Endodermal cell (in vitro differentiated cells): ENCODE measurements at regions not wholly inside any gene's neighbourhood (a gene's known extent, or its start where the extent isn't known, plus 50 kb on each side); places are given as distances from the start of the nearest gene placed in this dataset.
"Not testable (repeated sequence)": the region's sequence is repeated elsewhere in the genome, so short reads cannot be mapped to it uniquely, and the experiment has no call there.

Experiments
- DNase-seq: peaks from one replicate; pipeline ENCODE4 v3.0.0-alpha.2; 2017
- H3K27ac ChIP-seq: 2 replicates; pipeline ENCODE4 v1.5.1; 2013; ENCODE audit warnings: mild to moderate bottlenecking, low read depth, low read length, moderate library complexity
- H3K27me3 ChIP-seq: 2 replicates; pipeline ENCODE4 v1.6.1; 2013; ENCODE audit warnings: mild to moderate bottlenecking, low read length, moderate library complexity; ENCODE audit not compliant: insufficient read depth, control insufficient read depth, poor library complexity, severe bottlenecking
- H3K36me3 ChIP-seq: 2 replicates; pipeline ENCODE4 v1.7.0; 2013; ENCODE audit warnings: mild to moderate bottlenecking, low read length, moderate library complexity; ENCODE audit not compliant: control insufficient read depth, insufficient read depth
- H3K4me1 ChIP-seq: one replicate; pipeline ENCODE4 v1.7.0; 2013; ENCODE audit warnings: low read length; ENCODE audit not compliant: control insufficient read depth, insufficient read depth
- H3K4me3 ChIP-seq: 2 replicates; pipeline ENCODE4 v1.5.1; 2013; ENCODE audit warnings: mild to moderate bottlenecking, low read length, moderate library complexity
- H3K9ac ChIP-seq: 2 replicates; pipeline ENCODE4 v1.6.1; 2013; ENCODE audit warnings: mild to moderate bottlenecking, low read length, moderate library complexity; ENCODE audit not compliant: poor library complexity, severe bottlenecking; ENCODE audit errors: extremely low read depth
- H3K9me3 ChIP-seq: 2 replicates; pipeline ENCODE4 v1.6.1; 2013; ENCODE audit warnings: mild to moderate bottlenecking, low read length, moderate library complexity; ENCODE audit not compliant: control insufficient read depth
- H3K27ac Mint-ChIP-seq: 2 replicates; pipeline ENCODE4 v1.8.0; 2020; ENCODE audit warnings: mixed read lengths
- H3K27me3 Mint-ChIP-seq: 2 replicates; pipeline ENCODE4 v1.8.0; 2021; ENCODE audit warnings: mild to moderate bottlenecking, mixed read lengths; ENCODE audit not compliant: insufficient read depth
- H3K36me3 Mint-ChIP-seq: 2 replicates; pipeline ENCODE4 v1.8.0; 2020; ENCODE audit warnings: low read depth, mixed read lengths
- H3K4me1 Mint-ChIP-seq: 2 replicates; pipeline ENCODE4 v1.8.0; 2020; ENCODE audit warnings: mixed read lengths
- H3K4me3 Mint-ChIP-seq: 2 replicates; pipeline ENCODE4 v1.8.0; 2020; ENCODE audit warnings: mild to moderate bottlenecking, moderate library complexity, mixed read lengths
- H3K9me3 Mint-ChIP-seq: 2 replicates; pipeline ENCODE4 v1.8.0; 2020; ENCODE audit warnings: mild to moderate bottlenecking, mixed read lengths
- CTCF ChIP-seq: fragments of 200-600 bp; sonication (generic); conservative IDR thresholded peaks from 2 replicates; pipeline ENCODE4 v1.5.0; 2021; ENCODE audit warnings: antibody characterized with exemption, mild to moderate bottlenecking
- WGBS, 2 experiments: methylation state at CpG; one replicate each; pipeline versions ENCODE4 v1.1.5 to v1.1.7; 2013; ENCODE audit warnings: missing lambda C conversion rate in 2 of 2, mixed read lengths in 1 of 2; ENCODE audit not compliant: insufficient coverage in 1 of 2, insufficient read length in 1 of 2; 5-methylcytosine and 5-hydroxymethylcytosine counted together

- H3K27me3 ChIP-seq: no peaks in the 10 kb centered on the region
- H3K4me1 Mint-ChIP-seq: no peaks in the 10 kb centered on the region
- no peak for TF ChIP-seq CTCF
Observed at GRCh38 chr4:134057356-134057755, 144.2 kb downstream of the PABPC4L start.

GRCh38 chr4:134046221-134046620 lies 155.4 kb downstream of the PABPC4L start:
- H3K36me3 Mint-ChIP-seq, H3K36me3 ChIP-seq, H3K4me1 Mint-ChIP-seq, H3K9me3 Mint-ChIP-seq, H3K4me1 ChIP-seq, H3K27ac Mint-ChIP-seq, H3K9ac ChIP-seq, H3K27me3 Mint-ChIP-seq, H3K27ac ChIP-seq, H3K9me3 ChIP-seq, H3K27me3 ChIP-seq, H3K4me3 ChIP-seq, DNase-seq, H3K4me3 Mint-ChIP-seq: not testable (repeated sequence)
- 92 to 96% methylated on average over 4 to 6 of the region's 6 CpGs for WGBS, 2 experiments

More at GRCh38 chr4:134057356-134057755, 144.2 kb downstream of the PABPC4L start:
- Histone ChIP-seq H3K9ac (no peak overlapping the region), H3K9me3 (no peaks in the 10 kb centered on the region), H3K36me3 (no peaks in the 10 kb centered on the region), H3K4me3 (no peak overlapping the region), H3K27ac (no peak overlapping the region), H3K4me1 (no peaks in the 10 kb centered on the region)
- no peaks in the 10 kb centered on the region for H3K27me3 Mint-ChIP-seq
- H3K27ac Mint-ChIP-seq: no peak overlapping the region
- H3K36me3 Mint-ChIP-seq: no peaks in the 10 kb centered on the region
- no peak overlapping the region for H3K4me3 Mint-ChIP-seq
- no peaks in the 10 kb centered on the region for H3K9me3 Mint-ChIP-seq
- WGBS, 2 experiments: 96% methylated on average over 3 of the region's 3 CpGs; no CpG with 5 or more reads in 1 of the 2 experiments
- no peak for DNase-seq

GRCh38 chr4:134045411-134045810 lies 156.2 kb downstream of the PABPC4L start:
- TF ChIP-seq CTCF: no peak
- no peak for DNase-seq
- no peak overlapping the region for H3K27ac ChIP-seq
- H3K27me3 Mint-ChIP-seq: no peaks in the 10 kb centered on the region
- no peak overlapping the region for H3K27ac Mint-ChIP-seq
- H3K4me1 Mint-ChIP-seq: no peaks in the 10 kb centered on the region
- no peaks in the 10 kb centered on the region for H3K27me3 ChIP-seq
- peaks cover 16% of the 10 kb centered on the region for H3K9me3 Mint-ChIP-seq
- no peak overlapping the region for H3K4me3 ChIP-seq
- H3K4me3 Mint-ChIP-seq: no peak overlapping the region
- H3K36me3 ChIP-seq: no peaks in the 10 kb centered on the region
- H3K9ac ChIP-seq: no peak overlapping the region
- H3K36me3 Mint-ChIP-seq: no peaks in the 10 kb centered on the region
- WGBS, 2 experiments: 96 to 100% methylated on average over 1 to 3 of the region's 3 CpGs
- no peaks in the 10 kb centered on the region for H3K4me1 ChIP-seq
- H3K9me3 ChIP-seq: peaks cover 17% of the 10 kb centered on the region

- WGBS, 2 experiments: 65 to 75% methylated on average over 2 of the region's 3 CpGs
- H3K9me3 ChIP-seq: peaks cover 23% of the 10 kb centered on the region
- H3K4me3 Mint-ChIP-seq: no peak overlapping the region
- DNase-seq: no peak
- H3K9ac ChIP-seq: no peak overlapping the region
- H3K4me1 Mint-ChIP-seq: peaks cover 8% of the 10 kb centered on the region
- no peak overlapping the region for H3K27ac ChIP-seq
- H3K27ac Mint-ChIP-seq: no peak overlapping the region
- H3K36me3 Mint-ChIP-seq: no peaks in the 10 kb centered on the region
- no peaks in the 10 kb centered on the region for H3K36me3 ChIP-seq
- TF ChIP-seq CTCF: no peak
- no peaks in the 10 kb centered on the region for H3K27me3 ChIP-seq
- no peak overlapping the region for H3K4me3 ChIP-seq
- H3K27me3 Mint-ChIP-seq: no peaks in the 10 kb centered on the region
- H3K4me1 ChIP-seq: no peaks in the 10 kb centered on the region
- peaks cover 34% of the 10 kb centered on the region for H3K9me3 Mint-ChIP-seq
Observed at GRCh38 chr4:134043266-134043665, 158.3 kb downstream of the PABPC4L start.
